Heart left ventricle (tissue), 13 donors: ENCODE measurements at regions not wholly inside any gene's neighbourhood (a gene's known extent, or its start where the extent isn't known, plus 50 kb on each side); places are given as distances from the start of the nearest gene placed in this dataset.

ENCODE experiments used
- POLR2A ChIP-seq, 2 donors: fragments of 450-650 bp; IDR thresholded peaks; one replicate each; pipeline ENCODE4 v1.6.1; 2017; ENCODE audit warnings: antibody characterized with exemption in 2 of 2, mild to moderate bottlenecking in 2 of 2, moderate library complexity in 2 of 2
- TF ChIP-seq, protein P1 (sequence below), 12 donors: fragments of 200-600 bp; sonication (generic) in 4 of 12; IDR thresholded peaks; one replicate each; pipeline versions ENCODE4 v1.5.0 to v1.8.0; 2018 to 2022; ENCODE audit warnings: antibody characterized with exemption in 12 of 12, mild to moderate bottlenecking in 5 of 12
- donor health status: ischemic (EF 13 %, LVEDD 7.1; RV severe dilation, severe dysfunction).
- donor health status: DM: no; HTN: yes; CAD: no.
- donor health status: DM: no; HTN: no; CAD: no.
- donor health status: ischemic (EF 25% LVEDD 6.9; RV normal size, moderate dysfunction).
- donor health status: ischemic (EF 25% LVEDD 5.7; RV mildly dilated, moderate dysfunction).
- donor health status: ischemic (EF 35%, LVEDD 5.7; RV mildly dilated, moderate dysfunction).
- donor health status: nonischemic (EF 11% LVEDD 7.7; RV severe dilation, severe dysfunction).
- donor health status: DM: yes; HTN: yes; CAD: no.
- donor health status: PGD.
- donor health status: ischemic (EF 29% LVEDD 5.4; RV normal size, mild dysfunction).
- donor health status: nonischemic (EF 23%, LVEDD 6.1; RV moderate dilation, normal function).

DNA sequence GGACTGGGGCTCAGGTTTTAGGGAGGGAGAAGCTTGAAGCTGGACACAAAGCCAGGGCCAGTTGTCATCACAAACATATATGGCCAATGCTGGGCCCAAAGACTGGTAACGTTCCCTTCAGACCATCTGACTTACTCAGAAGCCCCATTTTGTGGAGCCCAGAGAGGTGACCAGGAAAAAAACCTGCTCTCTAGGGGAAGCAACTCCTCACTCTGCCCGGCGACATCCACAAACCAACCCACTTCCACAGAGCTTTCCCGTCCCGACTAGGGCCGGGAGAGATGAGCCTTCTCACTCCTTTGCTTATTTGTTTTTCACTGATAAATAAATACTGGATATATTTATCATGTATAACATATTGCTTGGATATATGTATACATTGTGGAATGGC, 180.9 kb upstream of the RTL1 start:
- TF ChIP-seq, protein P1, sequence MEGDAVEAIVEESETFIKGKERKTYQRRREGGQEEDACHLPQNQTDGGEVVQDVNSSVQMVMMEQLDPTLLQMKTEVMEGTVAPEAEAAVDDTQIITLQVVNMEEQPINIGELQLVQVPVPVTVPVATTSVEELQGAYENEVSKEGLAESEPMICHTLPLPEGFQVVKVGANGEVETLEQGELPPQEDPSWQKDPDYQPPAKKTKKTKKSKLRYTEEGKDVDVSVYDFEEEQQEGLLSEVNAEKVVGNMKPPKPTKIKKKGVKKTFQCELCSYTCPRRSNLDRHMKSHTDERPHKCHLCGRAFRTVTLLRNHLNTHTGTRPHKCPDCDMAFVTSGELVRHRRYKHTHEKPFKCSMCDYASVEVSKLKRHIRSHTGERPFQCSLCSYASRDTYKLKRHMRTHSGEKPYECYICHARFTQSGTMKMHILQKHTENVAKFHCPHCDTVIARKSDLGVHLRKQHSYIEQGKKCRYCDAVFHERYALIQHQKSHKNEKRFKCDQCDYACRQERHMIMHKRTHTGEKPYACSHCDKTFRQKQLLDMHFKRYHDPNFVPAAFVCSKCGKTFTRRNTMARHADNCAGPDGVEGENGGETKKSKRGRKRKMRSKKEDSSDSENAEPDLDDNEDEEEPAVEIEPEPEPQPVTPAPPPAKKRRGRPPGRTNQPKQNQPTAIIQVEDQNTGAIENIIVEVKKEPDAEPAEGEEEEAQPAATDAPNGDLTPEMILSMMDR (IDR thresholded peaks at IDR 0.05) = no peak
- no peak for TF ChIP-seq POLR2A (IDR thresholded peaks at IDR 0.05)
